ENCODE measurements at regions not wholly inside any gene's neighbourhood (a gene's known extent, or its start where the extent isn't known, plus 50 kb on each side); places are given as distances from the start of the nearest gene placed in this dataset.

GRCh38 chr10:124267231-124267885 lies 151.4 kb downstream of the OAT start:
- TF ChIP-seq, protein P1, sequence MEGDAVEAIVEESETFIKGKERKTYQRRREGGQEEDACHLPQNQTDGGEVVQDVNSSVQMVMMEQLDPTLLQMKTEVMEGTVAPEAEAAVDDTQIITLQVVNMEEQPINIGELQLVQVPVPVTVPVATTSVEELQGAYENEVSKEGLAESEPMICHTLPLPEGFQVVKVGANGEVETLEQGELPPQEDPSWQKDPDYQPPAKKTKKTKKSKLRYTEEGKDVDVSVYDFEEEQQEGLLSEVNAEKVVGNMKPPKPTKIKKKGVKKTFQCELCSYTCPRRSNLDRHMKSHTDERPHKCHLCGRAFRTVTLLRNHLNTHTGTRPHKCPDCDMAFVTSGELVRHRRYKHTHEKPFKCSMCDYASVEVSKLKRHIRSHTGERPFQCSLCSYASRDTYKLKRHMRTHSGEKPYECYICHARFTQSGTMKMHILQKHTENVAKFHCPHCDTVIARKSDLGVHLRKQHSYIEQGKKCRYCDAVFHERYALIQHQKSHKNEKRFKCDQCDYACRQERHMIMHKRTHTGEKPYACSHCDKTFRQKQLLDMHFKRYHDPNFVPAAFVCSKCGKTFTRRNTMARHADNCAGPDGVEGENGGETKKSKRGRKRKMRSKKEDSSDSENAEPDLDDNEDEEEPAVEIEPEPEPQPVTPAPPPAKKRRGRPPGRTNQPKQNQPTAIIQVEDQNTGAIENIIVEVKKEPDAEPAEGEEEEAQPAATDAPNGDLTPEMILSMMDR (IDR thresholded peaks at IDR 0.05; ENCODE audit: control extremely low read depth, extremely low read depth) = no peak
- 80 to 81% methylated on average over 9 of the region's 9 CpGs for WGBS, 2 donors
- Histone ChIP-seq H3K4me3 (no peak overlapping the region), H3K9ac (ENCODE audit: insufficient read depth in 1 of 2, low read length in 2 of 2) (no peak overlapping the region), H3K36me3 (ENCODE audit: control insufficient read depth in 4 of 4, insufficient read depth in 4 of 4, low read length in 4 of 4) (no peaks in the 10 kb centered on the region), H3K27me3 (ENCODE audit: control insufficient read depth in 3 of 3, insufficient read depth in 3 of 3, low read length in 2 of 3) (no peaks in the 10 kb centered on the region), H3K4me1 (ENCODE audit: control insufficient read depth in 5 of 5, insufficient read depth in 5 of 5, low read length in 5 of 5) (peaks cover 0 to 15% (median 8%) of the 10 kb centered on the region in 5 donors), H3K27ac (ENCODE audit: low read depth in 1 of 2, low read length in 1 of 2) (no peak overlapping the region), H3K9me3 (ENCODE audit: control insufficient read depth in 4 of 4, insufficient read depth in 3 of 4, low read length in 3 of 4) (peaks cover 0 to 6% (median 2%) of the 10 kb centered on the region in 4 donors)
- peak; percentile 86 to 91 (median 90) for DNase-seq
- ATAC-seq (ENCODE audit: insufficient read depth, low FRiP score) = peak; percentile 36

- H3K4me3 ChIP-seq = no peak overlapping the region
- peaks cover 0 to 15% (median 8%) of the 10 kb centered on the region in 5 donors for H3K4me1 ChIP-seq (ENCODE audit: control insufficient read depth in 5 of 5, insufficient read depth in 5 of 5, low read length in 5 of 5)
- H3K27ac ChIP-seq (ENCODE audit: low read depth in 1 of 2, low read length in 1 of 2) = no peak overlapping the region
- DNase-seq (no peak), ATAC-seq (ENCODE audit: insufficient read depth, low FRiP score) (no peak)
- WGBS, 2 donors = 87 to 88% methylated on average over 15 of the region's 15 CpGs
- no peaks in the 10 kb centered on the region for H3K36me3 ChIP-seq (ENCODE audit: control insufficient read depth in 4 of 4, insufficient read depth in 4 of 4, low read length in 4 of 4)
- no peaks in the 10 kb centered on the region for H3K27me3 ChIP-seq (ENCODE audit: control insufficient read depth in 3 of 3, insufficient read depth in 3 of 3, low read length in 2 of 3)
- no peak overlapping the region for H3K9ac ChIP-seq (ENCODE audit: insufficient read depth in 1 of 2, low read length in 2 of 2)
- H3K9me3 ChIP-seq (ENCODE audit: control insufficient read depth in 4 of 4, insufficient read depth in 3 of 4, low read length in 3 of 4) = peaks cover 0 to under 1% (median 0%) of the 10 kb centered on the region in 4 donors
- TF ChIP-seq, protein P1 (IDR thresholded peaks at IDR 0.05; ENCODE audit: control extremely low read depth, extremely low read depth) = no peak
Observed at GRCh38 chr10:124266468-124267230, 152.1 kb downstream of the OAT start.

- ATAC-seq (ENCODE audit: insufficient read depth, low FRiP score) (no peak), DNase-seq (no peak)
- 86 to 87% methylated on average over 12 of the region's 12 CpGs for WGBS, 2 donors
- Histone ChIP-seq H3K27me3 (ENCODE audit: control insufficient read depth in 3 of 3, insufficient read depth in 3 of 3, low read length in 2 of 3) (no peaks in the 10 kb centered on the region), H3K9me3 (ENCODE audit: control insufficient read depth in 4 of 4, insufficient read depth in 3 of 4, low read length in 3 of 4) (no peaks in the 10 kb centered on the region), H3K4me3 (no peak overlapping the region), H3K4me1 (ENCODE audit: control insufficient read depth in 5 of 5, insufficient read depth in 5 of 5, low read length in 5 of 5) (peaks cover 0 to 15% (median 8%) of the 10 kb centered on the region in 5 donors), H3K27ac (ENCODE audit: low read depth in 1 of 2, low read length in 1 of 2) (no peak overlapping the region), H3K36me3 (ENCODE audit: control insufficient read depth in 4 of 4, insufficient read depth in 4 of 4, low read length in 4 of 4) (no peaks in the 10 kb centered on the region), H3K9ac (ENCODE audit: insufficient read depth in 1 of 2, low read length in 2 of 2) (no peak overlapping the region)
- TF ChIP-seq, protein P1 (IDR thresholded peaks at IDR 0.05; ENCODE audit: control extremely low read depth, extremely low read depth) = no peak
Observed at GRCh38 chr10:124265776-124266467, 152.8 kb downstream of the OAT start.

All from lung (tissue), 11 donors.